Lower lobe of right lung (tissue), 2 donors: ENCODE measurements at regions not wholly inside any gene's neighbourhood (a gene's known extent, or its start where the extent isn't known, plus 50 kb on each side); places are given as distances from the start of the nearest gene placed in this dataset.
A peak's percentile ranks its signal among the peaks of the same experiment; 100 is the strongest.

Source experiments
- ATAC-seq, 2 donors: fragments of 200-7000 bp; cut with Tn5 transposase; one replicate each; pipeline ENCODE4 v1.9.1; 2020 to 2022; ENCODE audit warnings: mild to moderate bottlenecking in 2 of 2, moderate library complexity in 2 of 2
- DNase-seq: peaks from one replicate; pipeline ENCODE4 v3.0.0-alpha.2; 2020
- H3K27ac ChIP-seq: fragments of 200-600 bp; one replicate; pipeline ENCODE4 v1.8.0; 2022
- H3K27me3 ChIP-seq: fragments of 200-600 bp; one replicate; pipeline ENCODE4 v1.8.0; 2022; ENCODE audit warnings: low read depth
- H3K36me3 ChIP-seq: fragments of 200-600 bp; one replicate; pipeline ENCODE4 v1.8.0; 2022; ENCODE audit warnings: mild to moderate bottlenecking
- H3K4me1 ChIP-seq: fragments of 200-600 bp; one replicate; pipeline ENCODE4 v1.8.0; 2022
- H3K4me3 ChIP-seq: fragments of 200-600 bp; one replicate; pipeline ENCODE4 v1.8.0; 2022; ENCODE audit warnings: mild to moderate bottlenecking
- H3K9me3 ChIP-seq: fragments of 200-600 bp; one replicate; pipeline ENCODE4 v1.8.0; 2022
- intact Hi-C: fragments of 100-400 bp; cut with DNase I; formaldehyde crosslinking; loops from one replicate; pipeline ENCODE4 v1.11.0; 2022
- TF ChIP-seq, protein P1 (sequence below): fragments of 200-600 bp; IDR thresholded peaks from one replicate; pipeline ENCODE4 v1.8.0; 2022; ENCODE audit warnings: antibody characterized with exemption, mild to moderate bottlenecking
- donor health status: DM: no; HTN: yes; CAD: no; lungs with severe emphysema.

DNA sequence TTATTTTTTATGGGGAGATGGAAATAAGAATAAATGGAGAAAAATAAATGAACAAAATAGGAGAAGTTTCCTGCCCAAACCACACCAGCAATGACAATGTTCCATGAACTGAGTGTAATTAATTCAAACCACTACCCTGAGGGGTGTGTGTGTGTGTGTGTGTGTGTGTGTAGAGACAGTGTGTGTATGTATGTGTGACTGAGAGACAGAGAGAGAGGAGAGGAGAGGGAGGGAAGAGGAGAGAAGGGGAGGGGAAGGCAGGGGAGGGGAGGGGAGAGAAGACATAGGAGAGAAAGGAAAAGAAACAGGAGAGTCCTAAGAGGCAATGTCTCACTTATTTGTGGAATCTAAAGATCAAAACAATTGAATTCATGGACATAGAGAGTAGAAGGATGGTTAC is 65.0 kb upstream of the POU2AF1 start:
- H3K27ac ChIP-seq: no peak overlapping the region
- DNase-seq (no peak), ATAC-seq (no peak)
- H3K36me3 ChIP-seq: no peaks in the 10 kb centered on the region
- intact Hi-C loops: no loop called here
- TF ChIP-seq, protein P1, sequence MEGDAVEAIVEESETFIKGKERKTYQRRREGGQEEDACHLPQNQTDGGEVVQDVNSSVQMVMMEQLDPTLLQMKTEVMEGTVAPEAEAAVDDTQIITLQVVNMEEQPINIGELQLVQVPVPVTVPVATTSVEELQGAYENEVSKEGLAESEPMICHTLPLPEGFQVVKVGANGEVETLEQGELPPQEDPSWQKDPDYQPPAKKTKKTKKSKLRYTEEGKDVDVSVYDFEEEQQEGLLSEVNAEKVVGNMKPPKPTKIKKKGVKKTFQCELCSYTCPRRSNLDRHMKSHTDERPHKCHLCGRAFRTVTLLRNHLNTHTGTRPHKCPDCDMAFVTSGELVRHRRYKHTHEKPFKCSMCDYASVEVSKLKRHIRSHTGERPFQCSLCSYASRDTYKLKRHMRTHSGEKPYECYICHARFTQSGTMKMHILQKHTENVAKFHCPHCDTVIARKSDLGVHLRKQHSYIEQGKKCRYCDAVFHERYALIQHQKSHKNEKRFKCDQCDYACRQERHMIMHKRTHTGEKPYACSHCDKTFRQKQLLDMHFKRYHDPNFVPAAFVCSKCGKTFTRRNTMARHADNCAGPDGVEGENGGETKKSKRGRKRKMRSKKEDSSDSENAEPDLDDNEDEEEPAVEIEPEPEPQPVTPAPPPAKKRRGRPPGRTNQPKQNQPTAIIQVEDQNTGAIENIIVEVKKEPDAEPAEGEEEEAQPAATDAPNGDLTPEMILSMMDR: no peak
- H3K4me3 ChIP-seq: no peak overlapping the region
- H3K4me1 ChIP-seq: peaks cover 7% of the 10 kb centered on the region
- no peaks in the 10 kb centered on the region for H3K27me3 ChIP-seq
- H3K9me3 ChIP-seq: no peaks in the 10 kb centered on the region

DNA sequence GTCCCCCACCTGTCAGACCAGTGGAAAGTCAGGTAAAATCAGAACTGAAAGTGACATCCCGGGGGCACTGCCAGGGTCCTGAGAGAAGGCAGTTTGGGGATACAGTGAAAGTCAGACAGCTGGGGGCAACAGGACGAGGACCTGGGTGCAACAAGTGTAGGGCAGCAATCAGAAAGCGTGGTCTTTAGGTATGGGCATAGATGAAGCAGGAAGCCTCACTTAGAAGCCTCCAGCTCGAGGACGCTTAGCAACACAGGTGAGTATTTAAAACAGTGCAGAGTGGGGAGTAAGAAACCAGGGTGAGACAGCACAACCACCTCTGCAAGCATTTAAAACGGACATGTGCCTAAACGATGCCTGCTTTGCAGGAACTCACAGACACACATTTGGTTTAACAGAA is 64.6 kb upstream of the POU2AF1 start:
- intact Hi-C loops: no loop called here
- peaks cover 7% of the 10 kb centered on the region for H3K4me1 ChIP-seq
- H3K9me3 ChIP-seq: no peaks in the 10 kb centered on the region
- H3K27me3 ChIP-seq: no peaks in the 10 kb centered on the region
- no peak for ATAC-seq
- no peaks in the 10 kb centered on the region for H3K36me3 ChIP-seq
- TF ChIP-seq, protein P1: no peak
- no peak overlapping the region for H3K4me3 ChIP-seq
- no peak overlapping the region for H3K27ac ChIP-seq
- no peak for DNase-seq

DNA sequence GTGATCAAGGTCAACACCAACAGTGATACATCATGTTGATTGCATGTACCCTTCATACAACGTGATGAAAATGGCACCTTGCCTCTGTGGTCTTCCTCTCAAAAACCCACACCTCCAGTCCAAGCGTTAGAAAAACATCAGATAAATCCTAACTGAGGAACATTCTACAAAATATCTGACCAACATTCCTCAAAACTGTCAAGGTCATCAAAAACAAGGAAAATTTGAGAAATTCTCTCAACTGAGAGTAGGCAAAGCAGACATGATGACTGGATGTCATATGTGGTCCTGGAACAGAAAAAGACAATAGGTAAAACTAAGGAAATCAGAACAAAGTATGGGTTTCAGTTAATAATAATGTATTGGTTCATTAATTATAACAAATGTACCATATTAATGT is 64.0 kb upstream of the POU2AF1 start:
- H3K36me3 ChIP-seq: no peaks in the 10 kb centered on the region
- DNase-seq: no peak
- H3K27ac ChIP-seq: no peak overlapping the region
- no peaks in the 10 kb centered on the region for H3K27me3 ChIP-seq
- intact Hi-C loops: no loop called here
- H3K4me3 ChIP-seq: no peak overlapping the region
- peaks cover 7% of the 10 kb centered on the region for H3K4me1 ChIP-seq
- no peak for ATAC-seq
- H3K9me3 ChIP-seq: no peaks in the 10 kb centered on the region
- TF ChIP-seq, protein P1: no peak

DNA sequence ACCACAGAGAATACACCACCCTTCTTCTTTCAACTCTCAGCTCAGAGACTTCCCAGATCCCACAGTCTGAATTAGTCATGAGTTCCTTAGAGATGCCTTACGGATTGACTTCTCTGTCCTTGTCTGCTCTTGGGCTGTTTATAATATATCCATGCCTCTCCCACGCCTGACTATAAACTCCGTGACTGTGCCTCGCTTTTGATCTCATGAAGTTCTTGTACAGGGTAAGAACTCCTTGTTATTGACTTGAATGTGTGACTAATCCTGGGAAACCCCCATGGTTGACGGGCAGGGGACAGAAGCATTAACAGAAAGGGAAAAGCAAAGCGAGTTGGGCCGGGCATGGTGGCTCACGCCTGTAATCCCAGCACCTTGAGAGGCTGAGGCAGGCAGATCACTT is 62.4 kb upstream of the POU2AF1 start:
- DNase-seq (no peak), ATAC-seq (peak in 1 of 2 donors; percentile 18)
- TF ChIP-seq, protein P1: no peak
- Histone ChIP-seq H3K9me3 (no peaks in the 10 kb centered on the region), H3K4me1 (peaks cover 7% of the 10 kb centered on the region), H3K4me3 (no peak overlapping the region), H3K36me3 (no peaks in the 10 kb centered on the region), H3K27me3 (no peaks in the 10 kb centered on the region), H3K27ac (no peak overlapping the region)
- intact Hi-C loops: no loop called here

DNA sequence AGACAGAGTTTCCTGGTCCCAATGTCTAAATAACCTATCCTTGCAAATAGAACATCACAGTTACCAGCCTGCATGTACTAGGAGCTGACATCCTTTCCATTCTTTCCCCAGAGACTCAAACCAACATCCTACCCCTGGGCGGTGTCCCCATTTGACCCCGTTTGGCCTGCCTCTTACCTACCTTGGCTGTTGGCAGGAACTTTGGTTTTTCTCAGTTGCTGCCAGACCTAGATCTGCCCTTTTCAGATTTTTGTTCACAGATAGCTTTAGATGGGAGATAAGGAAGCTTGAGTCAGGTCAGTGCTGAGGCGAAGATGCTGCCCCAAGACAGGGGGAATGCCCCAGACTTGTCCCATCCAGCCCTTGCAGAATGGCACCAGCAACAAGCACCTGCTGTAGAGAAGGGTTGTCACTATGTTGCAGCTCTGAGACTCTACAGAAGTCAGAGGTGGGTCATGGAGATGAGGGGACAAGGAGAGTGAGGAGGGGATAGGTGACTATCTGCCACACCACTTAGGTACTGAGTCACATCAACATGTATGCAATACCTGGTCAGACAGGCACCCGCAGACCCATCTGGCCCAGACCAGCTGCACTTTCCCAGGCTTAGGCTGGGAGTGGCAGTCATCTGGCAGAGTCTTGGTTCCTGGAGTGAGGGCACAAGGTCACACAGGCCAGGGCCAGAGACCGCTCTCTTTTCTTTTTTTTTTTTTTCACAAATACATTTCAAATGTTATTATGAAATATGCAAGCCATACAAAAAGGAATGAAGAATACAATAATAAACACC is 61.5 kb upstream of the POU2AF1 start:
- no peaks in the 10 kb centered on the region for H3K27me3 ChIP-seq
- no peaks in the 10 kb centered on the region for H3K9me3 ChIP-seq
- H3K36me3 ChIP-seq: no peaks in the 10 kb centered on the region
- TF ChIP-seq, protein P1: no peak
- H3K4me1 ChIP-seq: no peaks in the 10 kb centered on the region
- DNase-seq (no peak), ATAC-seq (no peak)
- intact Hi-C loops: no loop called here
- no peak overlapping the region for H3K4me3 ChIP-seq
- no peak overlapping the region for H3K27ac ChIP-seq
